Fibroblast of villous mesenchyme (primary cell): ENCODE measurements at regions not wholly inside any gene's neighbourhood (a gene's known extent, or its start where the extent isn't known, plus 50 kb on each side); places are given as distances from the start of the nearest gene placed in this dataset.
A peak's percentile ranks its signal among the peaks of the same experiment; 100 is the strongest.

Experiments
- DNase-seq: peaks from one replicate; pipeline ENCODE4 v3.0.0-alpha.2; 2010; ENCODE audit warnings: low read depth
- H3K4me3 ChIP-seq: 2 replicates; pipeline ENCODE4 v1.5.1; 2011; ENCODE audit warnings: low read depth, mild to moderate bottlenecking, low read length
- TF ChIP-seq, protein P1 (sequence below): IDR thresholded peaks from 2 replicates; pipeline ENCODE4 v1.5.1; 2012; ENCODE audit warnings: low read depth, mild to moderate bottlenecking, low read length; ENCODE audit not compliant: insufficient read depth

DNA sequence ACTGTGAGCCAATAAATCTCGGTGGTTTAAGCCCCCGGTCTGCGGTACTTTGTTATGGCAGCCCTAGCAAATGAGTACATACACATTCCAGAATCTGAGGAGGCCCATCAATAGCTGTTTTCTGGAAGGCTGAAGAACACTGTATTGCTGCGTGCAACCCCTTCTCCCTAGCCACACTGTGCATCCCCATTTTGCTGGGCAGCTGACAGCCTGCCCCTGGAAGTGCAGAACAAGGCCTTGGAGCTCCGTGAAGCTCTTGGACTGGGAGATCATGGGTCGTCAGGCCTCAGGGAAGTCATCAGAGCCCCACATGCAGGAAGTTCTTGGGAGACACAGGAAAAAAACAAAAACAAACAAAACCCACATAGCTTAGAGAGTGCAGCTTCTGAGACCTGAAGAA lies 90.6 kb upstream of the ST6GAL2 start:
- TF ChIP-seq, protein P1, sequence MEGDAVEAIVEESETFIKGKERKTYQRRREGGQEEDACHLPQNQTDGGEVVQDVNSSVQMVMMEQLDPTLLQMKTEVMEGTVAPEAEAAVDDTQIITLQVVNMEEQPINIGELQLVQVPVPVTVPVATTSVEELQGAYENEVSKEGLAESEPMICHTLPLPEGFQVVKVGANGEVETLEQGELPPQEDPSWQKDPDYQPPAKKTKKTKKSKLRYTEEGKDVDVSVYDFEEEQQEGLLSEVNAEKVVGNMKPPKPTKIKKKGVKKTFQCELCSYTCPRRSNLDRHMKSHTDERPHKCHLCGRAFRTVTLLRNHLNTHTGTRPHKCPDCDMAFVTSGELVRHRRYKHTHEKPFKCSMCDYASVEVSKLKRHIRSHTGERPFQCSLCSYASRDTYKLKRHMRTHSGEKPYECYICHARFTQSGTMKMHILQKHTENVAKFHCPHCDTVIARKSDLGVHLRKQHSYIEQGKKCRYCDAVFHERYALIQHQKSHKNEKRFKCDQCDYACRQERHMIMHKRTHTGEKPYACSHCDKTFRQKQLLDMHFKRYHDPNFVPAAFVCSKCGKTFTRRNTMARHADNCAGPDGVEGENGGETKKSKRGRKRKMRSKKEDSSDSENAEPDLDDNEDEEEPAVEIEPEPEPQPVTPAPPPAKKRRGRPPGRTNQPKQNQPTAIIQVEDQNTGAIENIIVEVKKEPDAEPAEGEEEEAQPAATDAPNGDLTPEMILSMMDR, result no peak
- no peak overlapping the region for H3K4me3 ChIP-seq
- DNase-seq, result no peak

DNA sequence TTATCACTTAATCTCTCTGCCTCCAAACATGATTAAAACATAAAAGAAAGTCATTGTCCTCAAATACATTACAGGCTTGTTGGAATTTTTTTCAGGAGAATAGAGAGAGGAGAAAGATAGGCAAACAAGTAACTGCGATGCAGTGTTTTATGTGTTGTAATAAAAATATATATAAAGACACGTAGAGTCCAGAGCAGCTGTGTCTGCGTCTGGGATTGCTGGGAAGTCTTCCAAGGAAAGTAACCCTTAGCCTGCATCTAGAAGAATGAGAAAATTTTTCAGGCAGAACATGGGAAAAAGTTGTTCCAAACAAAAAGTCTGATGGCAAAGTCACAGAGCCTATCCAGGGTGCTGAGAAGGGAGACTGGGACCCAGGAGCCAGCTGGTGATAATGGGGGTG lies 91.8 kb upstream of the ST6GAL2 start:
- peak; percentile 82 for DNase-seq

GRCh38 chr2:106978647-106979046 lies 92.7 kb upstream of the ST6GAL2 start:
- H3K4me3 ChIP-seq, result no peak overlapping the region
- DNase-seq, result no peak
- TF ChIP-seq, protein P1, result no peak

More for the DNA sequence above, 91.8 kb upstream of the ST6GAL2 start:
- TF ChIP-seq, protein P1, result no peak
- H3K4me3 ChIP-seq, result no peak overlapping the region

DNA sequence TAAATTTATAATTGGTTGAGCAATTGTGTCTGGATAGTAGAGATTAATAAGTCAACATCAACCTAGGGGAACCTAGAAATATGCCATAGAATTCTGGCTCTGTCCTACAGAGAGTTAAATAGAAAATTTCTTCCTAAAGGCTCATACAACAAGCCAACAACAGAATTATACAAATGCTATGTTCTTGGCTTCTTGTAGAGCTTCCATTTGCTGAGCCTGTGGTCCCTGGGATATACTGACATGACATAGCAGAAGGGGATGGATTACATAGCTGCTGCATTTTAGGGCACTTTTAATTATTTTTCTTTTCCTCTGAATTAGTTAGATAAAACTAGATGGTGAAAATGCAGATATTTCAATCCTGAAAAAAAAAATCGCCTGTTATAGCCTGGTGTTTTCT lies 95.5 kb upstream of the ST6GAL2 start:
- H3K4me3 ChIP-seq, result no peak overlapping the region
- TF ChIP-seq, protein P1, result no peak
- no peak for DNase-seq

DNA sequence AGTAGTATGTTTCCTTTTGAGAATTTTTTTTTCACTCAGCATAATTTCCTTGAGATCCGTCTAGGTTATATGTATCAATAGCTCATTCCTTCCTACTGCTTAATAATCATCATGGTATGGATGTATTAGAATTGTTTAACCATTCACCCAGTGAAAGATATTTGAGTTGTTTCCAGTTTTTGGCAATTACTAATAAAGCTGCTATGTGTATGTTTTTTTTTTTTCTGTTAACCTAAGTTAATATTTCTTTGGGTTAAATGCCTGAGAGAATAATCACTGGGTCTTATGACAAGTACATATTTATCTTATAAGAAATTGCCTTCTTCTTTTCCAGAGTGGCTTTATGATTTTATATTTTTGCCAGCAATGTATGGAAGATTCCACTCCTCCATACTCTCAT lies 96.4 kb upstream of the ST6GAL2 start:
- H3K4me3 ChIP-seq, result no peak overlapping the region
- TF ChIP-seq, protein P1, result no peak
- DNase-seq, result peak; percentile 25

DNA sequence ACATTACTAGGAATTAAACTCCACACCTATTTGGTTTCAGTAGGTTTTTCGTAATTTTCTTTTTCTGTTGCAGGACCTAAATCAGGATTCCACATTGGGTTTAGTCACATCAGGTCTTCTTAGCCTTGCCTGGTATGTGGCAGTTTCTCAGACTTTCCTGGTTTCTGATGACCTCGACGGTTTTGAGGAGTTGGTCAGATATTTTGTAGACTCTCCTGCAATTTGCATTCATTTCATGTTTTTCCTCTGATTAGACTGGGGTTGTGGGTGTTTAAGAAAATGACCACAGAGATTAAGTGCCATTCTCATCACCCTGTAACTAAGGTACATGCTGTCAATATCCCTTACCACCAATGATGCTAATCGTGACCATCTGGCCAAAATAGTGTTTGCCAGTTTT lies 97.3 kb upstream of the ST6GAL2 start:
- TF ChIP-seq, protein P1, result no peak
- no peak for DNase-seq
- H3K4me3 ChIP-seq, result no peak overlapping the region

DNA sequence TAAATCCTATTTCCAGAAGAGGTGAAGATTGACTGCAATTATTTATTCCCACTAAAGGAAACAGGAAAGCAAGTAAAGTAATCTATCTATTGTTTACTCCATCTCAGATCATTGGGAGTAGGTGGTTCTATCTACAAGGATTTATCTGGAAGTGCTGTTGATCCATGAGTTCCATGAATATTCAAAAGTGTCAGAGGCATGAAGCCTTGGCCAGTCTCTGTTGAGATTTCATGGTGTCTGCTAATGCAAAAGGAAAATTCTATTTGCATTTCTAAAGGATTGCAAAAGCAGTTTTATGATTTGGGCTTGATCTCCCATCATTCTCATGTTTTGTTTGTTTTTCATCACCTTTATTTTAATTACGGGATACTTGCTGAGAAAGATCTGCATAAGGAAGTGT lies 102.4 kb upstream of the ST6GAL2 start:
- TF ChIP-seq, protein P1, result no peak
- DNase-seq, result peak; percentile 7
- H3K4me3 ChIP-seq, result no peak overlapping the region
